ENCODE measurements at regions not wholly inside any gene's neighbourhood (a gene's known extent, or its start where the extent isn't known, plus 50 kb on each side); places are given as distances from the start of the nearest gene placed in this dataset.
"Not testable (repeated sequence)": the region's sequence is repeated elsewhere in the genome, so short reads cannot be mapped to it uniquely, and the experiment has no call there.

DNA sequence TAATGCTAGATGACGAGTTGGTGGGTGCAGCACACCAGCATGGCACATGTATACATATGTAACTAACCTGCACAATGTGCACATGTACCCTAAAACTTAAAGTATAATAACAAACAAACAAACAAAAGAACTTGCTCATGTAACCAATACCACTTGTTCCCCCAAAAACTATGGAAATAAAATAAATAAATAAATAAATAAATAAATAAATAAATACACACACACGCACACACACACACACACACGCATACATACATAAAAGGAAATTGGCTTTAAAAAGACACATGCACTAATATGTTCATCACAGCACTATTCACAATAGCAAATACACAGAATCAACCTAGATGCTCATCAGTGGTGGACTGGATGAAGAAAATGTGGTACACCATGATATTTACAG, 394.0 kb upstream of the SLC10A2 start:
- not testable (repeated sequence) for DNase-seq

DNA sequence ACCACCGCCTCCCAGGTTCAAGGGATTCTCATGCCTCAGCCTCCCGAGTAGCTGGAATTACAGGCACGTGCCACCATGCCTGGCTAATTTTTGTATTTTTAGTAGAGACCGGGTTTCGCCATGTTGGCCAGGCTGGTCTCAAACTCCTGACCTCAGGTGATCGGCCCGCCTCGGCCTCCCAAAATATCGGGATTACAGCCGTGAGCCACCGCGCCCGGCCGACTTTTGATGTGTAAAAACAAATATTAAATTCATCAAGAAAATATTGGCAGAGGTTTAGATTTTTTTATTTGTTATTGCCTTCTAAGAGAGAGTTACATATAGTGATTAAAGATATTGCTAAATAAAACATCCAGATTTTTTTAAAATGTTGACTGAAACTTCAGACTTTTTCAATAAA, 390.8 kb upstream of the SLC10A2 start:
- not testable (repeated sequence) for DNase-seq

GRCh38 chr13:103451656-103452055, 385.4 kb upstream of the SLC10A2 start:
- peak; percentile 47 to 88 (median 80) for DNase-seq

DNA sequence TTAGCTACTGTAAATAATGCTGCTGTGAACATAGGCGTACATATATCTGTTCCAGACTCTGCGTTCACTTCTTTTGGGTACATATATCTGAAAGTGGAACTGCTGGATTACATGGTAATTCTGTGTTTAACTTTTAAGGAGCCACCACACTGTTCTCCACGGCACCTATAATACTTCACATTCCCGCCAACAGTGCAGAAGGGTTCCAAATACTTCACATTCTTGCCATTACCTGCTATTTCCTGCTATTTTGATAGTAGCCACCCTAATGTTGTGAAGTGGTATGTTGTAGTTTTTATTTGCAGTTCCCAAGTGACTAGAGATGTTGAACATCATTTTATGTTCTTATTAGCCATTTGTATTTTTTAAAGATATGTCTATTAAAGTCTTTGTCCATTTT, 377.4 kb upstream of the SLC10A2 start:
- DNase-seq, result no peak

- DNase-seq, result no peak
Observed at GRCh38 chr13:103437651-103438050, 371.4 kb upstream of the SLC10A2 start.

- DNase-seq, result no peak
Observed at GRCh38 chr13:103436057-103436654, 369.9 kb upstream of the SLC10A2 start.

- DNase-seq, result peak; percentile 15 to 82 (median 66)
Observed at GRCh38 chr13:103431856-103432255, 365.6 kb upstream of the SLC10A2 start.

DNA sequence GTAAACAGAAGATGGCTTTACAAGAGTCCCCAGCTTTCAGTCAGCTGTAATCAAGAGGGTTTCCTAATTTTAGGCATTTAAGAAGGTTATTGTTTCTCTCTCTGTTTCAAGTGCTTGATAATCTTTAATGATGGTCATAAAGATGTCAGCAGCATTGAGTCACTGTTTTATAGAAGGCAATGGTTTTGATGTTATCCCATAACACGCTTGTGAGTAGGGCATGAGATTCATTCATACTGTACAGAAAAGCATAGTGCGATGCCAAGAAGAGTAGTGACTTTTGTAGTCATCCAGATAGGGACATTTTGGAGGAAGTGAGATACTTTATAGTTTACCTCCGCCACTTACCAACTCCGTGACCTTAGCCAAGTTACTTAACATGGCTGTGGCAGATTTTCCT, 364.2 kb upstream of the SLC10A2 start:
- peak in 2 of 3 experiments; percentile 22 to 76 for DNase-seq

- DNase-seq, result peak in 1 of 3 experiments; percentile 49
Observed at GRCh38 chr13:103410002-103410401, 343.8 kb upstream of the SLC10A2 start.

- no peak for DNase-seq
Observed at GRCh38 chr13:103406967-103407366, 340.8 kb upstream of the SLC10A2 start.

DNA sequence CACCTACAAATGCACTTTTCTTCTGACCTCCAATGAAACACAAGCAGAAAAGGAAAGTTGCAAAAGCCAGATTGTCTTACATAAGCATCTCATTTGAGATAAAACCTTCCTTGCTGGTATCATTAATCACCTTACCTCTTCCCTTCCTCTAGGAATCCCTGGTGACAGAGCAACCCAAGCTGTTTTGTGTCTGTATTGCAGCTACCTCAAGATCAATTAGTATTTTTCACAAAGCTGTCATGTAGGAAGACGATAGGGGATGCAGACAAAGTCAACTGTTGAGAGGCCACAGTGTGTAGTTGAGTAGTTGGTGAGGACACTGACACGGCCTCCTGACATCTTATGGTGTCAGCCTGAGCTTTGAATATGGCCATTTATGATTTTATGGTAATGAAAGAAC, 339.1 kb upstream of the SLC10A2 start:
- no peak for DNase-seq

- peak in 1 of 3 experiments; percentile 30 for DNase-seq
Observed at GRCh38 chr13:103403814-103404213, 337.6 kb upstream of the SLC10A2 start.

DNA sequence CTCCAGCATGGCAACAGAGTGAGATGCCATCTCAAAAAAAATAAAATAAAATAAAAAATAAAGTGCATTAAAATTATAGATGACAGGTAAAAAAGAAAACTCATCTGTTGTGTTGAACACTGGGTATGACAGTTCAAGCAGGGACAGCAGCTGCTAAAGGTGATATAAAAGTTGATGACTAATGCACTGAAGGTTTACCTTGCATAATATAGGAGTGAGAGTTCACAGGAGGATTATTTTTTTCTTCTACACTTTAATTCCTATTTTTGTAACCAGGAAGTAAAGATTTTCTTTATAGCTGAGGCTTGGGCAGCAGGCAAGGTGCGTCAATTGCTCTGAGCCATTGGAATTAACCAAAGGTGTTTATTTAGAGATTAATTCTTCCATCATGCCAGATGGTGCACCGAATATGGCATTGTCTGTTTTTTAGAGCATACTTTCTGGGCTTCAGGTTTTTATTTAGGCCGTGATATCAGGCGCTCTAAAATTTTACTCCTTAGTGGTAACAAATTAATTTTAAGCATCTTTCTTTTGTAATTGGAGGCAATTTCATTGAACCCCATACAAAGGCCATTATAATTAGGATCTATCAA, 337.0 kb upstream of the SLC10A2 start:
- DNase-seq, result peak in 1 of 3 experiments; percentile 39

- DNase-seq, result no peak
Observed at GRCh38 chr13:103395139-103395538, 328.9 kb upstream of the SLC10A2 start.

DNA sequence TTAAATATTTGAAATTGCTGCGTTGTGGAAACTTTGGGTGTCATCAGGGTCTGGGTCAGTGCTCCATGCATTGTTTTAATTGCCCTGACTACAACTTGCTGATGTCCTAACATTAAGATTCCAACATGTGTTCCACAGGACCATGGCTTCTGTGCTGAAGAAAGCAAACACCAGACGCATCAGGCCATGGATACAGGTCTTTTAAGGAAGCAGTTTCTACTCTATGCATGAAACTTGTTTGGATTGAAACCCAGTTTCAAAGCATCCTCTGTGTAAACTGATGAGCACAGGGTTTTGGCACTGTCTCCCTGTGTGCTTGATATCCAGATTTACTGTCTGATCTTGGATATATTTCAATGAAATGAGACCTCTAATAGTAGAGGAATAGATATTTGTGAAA, 328.4 kb upstream of the SLC10A2 start:
- no peak for DNase-seq

GRCh38 chr13:103391936-103392335, 325.7 kb upstream of the SLC10A2 start:
- no peak for DNase-seq

DNA sequence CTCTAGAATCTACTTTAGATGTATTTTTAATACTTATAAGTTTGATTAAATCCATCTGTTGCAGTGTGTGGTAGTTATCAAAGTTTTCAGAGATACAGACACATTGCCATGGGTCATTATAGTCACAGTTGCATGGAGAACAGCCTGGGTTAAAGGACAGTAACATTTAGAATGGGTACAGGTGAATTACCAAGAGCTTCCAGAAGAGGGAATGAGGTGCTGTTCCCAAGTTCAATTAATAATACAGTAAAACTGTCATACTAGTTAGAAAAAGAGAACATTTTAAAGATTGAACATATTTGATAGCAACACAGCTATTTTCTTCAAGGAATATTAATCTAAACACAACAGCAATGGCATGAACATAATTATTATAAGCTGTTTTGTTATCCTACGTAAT, 322.6 kb upstream of the SLC10A2 start:
- peak in 1 of 3 experiments; percentile 22 for DNase-seq

DNA sequence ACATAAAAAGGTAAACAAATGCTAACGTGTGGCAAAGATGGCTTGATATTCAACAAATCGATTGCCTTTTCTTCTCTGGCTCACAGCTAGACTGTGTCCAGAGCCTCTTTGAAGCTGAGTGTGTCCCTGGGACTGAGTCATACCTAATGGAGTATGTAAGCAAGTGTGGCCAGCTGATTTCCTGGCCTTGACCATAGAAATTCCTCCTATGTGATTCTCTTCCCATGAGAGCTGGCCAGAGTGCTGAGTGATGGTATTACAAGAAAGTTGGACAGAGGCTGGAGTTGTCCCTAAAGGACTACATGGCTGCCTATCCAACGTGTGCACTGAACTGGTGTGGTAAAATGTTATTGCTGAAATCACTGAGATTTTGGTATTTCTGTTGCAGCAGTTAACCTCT, 320.1 kb upstream of the SLC10A2 start:
- DNase-seq, result no peak

DNA sequence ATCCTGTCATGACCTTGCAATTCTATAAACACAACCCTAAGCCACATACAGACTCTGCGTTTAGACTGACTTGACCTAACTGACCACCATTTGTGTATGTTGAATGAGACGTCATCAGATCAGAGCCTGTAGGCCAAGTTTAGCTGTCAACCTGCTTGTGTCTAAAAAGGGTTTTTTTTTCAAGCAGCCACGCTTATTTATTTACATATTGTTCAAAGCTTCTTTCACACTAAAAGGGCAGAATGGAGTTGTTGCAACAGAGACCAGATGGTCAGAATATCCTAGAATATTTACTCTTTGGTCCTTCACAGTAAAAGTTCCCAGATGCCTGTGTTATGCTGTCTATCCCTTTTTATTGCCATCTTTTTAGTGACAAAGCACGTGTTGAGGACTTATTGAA, 307.7 kb upstream of the SLC10A2 start:
- DNase-seq, result no peak

- no peak for DNase-seq
Observed at GRCh38 chr13:103371271-103371670, 305.1 kb upstream of the SLC10A2 start.

DNA sequence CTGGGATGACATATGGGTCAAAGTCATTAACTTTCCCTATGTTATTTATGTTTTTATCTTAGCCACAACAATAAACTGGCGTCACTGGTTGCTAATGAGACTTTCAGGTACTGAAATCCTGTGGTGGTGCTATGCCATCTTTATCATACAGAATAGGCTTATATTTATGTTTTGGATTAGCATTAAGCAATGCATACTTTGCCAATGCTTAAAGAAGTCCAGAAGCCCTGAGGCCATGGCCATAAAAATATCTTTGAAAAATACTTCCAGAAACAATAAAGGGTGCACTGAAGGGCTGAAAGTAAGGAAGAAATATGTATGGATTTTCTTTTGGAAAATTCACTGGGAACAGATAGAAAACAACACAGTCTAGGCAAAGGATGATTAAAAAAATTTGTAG, 304.6 kb upstream of the SLC10A2 start:
- no peak for DNase-seq

GRCh38 chr13:103358255-103358932, 292.2 kb upstream of the SLC10A2 start:
- no peak for DNase-seq

DNA sequence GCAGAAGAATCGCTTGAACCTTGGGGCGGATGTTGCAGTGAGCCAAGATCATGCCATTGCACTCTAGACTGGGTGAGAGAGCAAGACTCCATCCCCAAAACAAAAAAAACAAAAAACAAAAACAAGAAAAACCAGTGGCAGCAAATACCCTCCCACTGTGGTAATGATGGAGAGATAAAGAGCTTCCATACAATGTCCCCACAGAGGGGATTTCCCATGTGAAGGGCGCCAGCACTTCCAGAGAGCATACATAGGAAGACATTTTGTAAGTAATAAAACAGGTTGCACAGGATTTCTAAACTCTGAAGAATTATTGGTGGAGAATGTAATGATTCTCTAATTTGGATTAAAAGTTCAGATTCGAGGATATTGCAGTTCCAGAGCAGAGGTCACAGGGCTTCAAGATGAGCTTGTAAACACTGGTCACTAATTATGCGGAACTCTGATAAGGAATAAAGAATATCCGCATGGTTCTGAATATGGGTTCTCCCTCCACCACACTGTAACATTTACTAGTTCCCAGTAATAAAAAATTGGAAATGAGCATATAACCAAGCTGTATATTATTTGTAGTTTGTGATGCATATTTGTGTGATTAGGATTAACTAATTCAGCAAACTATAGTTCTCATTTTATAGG, 290.1 kb upstream of the SLC10A2 start:
- no peak for DNase-seq

DNA sequence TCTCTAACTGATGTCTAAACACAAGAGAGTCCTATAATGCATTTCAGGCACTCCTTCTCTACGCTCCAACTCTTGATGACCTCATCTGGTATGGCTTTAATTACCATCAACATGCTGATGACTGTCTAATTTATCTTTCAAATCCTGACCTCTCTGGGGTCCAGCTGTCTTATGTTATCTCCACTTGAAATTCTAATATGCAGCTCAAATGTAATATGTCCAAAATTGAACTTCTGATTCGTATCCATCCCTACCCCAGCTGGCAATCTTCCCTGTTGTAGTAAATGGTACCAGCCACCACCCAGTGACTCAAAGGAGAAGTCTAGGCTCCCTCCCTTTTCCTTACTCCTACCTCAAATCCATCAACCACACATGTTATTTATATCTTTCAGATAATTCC, 288.0 kb upstream of the SLC10A2 start:
- DNase-seq, result no peak

Measured in NCI-H1417 (cell line).